ENCODE measurements at regions not wholly inside any gene's neighbourhood (a gene's known extent, or its start where the extent isn't known, plus 50 kb on each side); places are given as distances from the start of the nearest gene placed in this dataset.
A peak's percentile ranks its signal among the peaks of the same experiment; 100 is the strongest.

GRCh38 chr9:110111868-110112267 lies 96.1 kb downstream of the C9orf152 start:
- TF ChIP-seq CTCF (IDR thresholded peaks at IDR 0.05; ENCODE audit: extremely low read depth in 1 of 2, insufficient read depth in 1 of 2, low read depth in 1 of 2, low read length in 2 of 2) = no peak
- TF ChIP-seq EZH2 (IDR thresholded peaks at IDR 0.05; ENCODE audit: borderline replicate concordance, low read depth, low read length, severe bottlenecking) = no peak
- TF ChIP-seq POLR2AphosphoS5 (IDR thresholded peaks at IDR 0.05; ENCODE audit: insufficient read depth, low read depth, low read length) = peak; percentile 6
- TF ChIP-seq POLR2A (IDR thresholded peaks at IDR 0.05; ENCODE audit: low read depth, low read length) = no peak
- TF ChIP-seq, protein P1, sequence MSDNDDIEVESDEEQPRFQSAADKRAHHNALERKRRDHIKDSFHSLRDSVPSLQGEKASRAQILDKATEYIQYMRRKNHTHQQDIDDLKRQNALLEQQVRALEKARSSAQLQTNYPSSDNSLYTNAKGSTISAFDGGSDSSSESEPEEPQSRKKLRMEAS (IDR thresholded peaks at IDR 0.05; ENCODE audit: insufficient read depth, insufficient read length) = no peak

Data from endothelial cell of umbilical vein (primary cell).